Stimulated activated CD4-positive, alpha-beta T cell treated with anti-CD3 and anti-CD28 coated beads, Interleukin-15, amount 100 ng/mL, for 48 hours (primary cell): ENCODE measurements at regions not wholly inside any gene's neighbourhood (a gene's known extent, or its start where the extent isn't known, plus 50 kb on each side); places are given as distances from the start of the nearest gene placed in this dataset.
A peak's percentile ranks its signal among the peaks of the same experiment; 100 is the strongest.
"Not testable (repeated sequence)": the region's sequence is repeated elsewhere in the genome, so short reads cannot be mapped to it uniquely, and the experiment has no call there.

Source experiments
- DNase-seq, 2 donors: peaks; one replicate each; pipeline ENCODE4 v3.0.0-alpha.2; 2020; ENCODE audit warnings: low read depth in 2 of 2

DNA sequence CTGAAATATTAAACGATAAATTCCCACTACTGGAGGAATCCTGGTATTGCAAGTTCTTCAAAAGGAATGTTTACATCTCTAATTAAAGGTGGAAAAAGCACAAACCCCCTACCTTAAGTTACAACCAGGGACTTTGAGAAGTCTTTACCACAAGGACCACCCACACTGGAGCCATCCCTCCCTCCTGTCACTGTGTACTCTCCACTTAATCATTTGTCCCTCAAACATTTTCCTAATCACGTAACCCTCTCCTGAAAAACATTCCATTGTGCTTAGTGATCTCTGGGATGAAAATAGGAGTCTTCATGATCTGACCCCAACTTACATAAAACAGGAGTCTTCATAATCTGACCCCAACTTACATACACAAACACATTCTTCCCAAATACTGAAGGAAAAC, 85.7 kb downstream of the SUCLG1 start:
- no peak for DNase-seq

DNA sequence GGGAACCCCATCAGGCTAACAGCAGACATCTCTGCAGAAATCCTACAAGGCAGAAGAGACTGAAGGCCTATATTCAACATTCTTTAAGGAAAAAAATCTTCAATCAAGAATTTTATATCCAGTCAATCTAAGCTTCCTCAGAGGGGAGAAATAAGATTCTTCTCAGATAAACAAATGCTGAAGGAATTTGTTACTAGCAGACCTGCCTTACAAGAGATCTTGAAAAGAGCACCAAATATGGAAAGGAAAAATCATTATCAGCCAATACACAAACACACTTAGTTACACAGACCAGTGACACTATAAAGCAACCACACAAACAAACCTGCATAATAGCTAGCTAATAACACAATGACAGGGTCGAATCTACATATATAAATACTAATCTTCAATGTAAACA, 96.5 kb downstream of the SUCLG1 start:
- no peak for DNase-seq

DNA sequence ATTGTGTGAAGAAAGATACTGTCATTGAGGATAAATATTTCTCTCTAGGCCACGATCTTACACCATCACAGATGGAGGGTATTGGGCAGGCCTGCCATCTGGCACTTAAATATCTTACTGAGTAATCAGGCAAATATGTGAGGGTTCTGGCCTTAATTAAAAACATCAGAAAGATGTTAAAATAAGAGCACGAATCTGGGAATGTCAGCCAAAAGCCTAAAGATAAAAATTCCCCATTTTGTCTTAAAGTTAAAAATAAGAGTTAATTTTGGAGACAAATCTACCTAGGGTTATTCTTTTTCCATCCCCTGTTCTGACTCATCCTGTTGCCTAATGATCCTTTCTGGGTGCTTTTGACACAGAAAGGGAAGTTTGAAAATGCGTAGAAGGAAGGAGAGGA, 121.0 kb downstream of the SUCLG1 start:
- no peak for DNase-seq

- no peak for DNase-seq
These were observed 131.3 kb downstream of the SUCLG1 start for GRCh38 chr2:84327645-84328249.

DNA sequence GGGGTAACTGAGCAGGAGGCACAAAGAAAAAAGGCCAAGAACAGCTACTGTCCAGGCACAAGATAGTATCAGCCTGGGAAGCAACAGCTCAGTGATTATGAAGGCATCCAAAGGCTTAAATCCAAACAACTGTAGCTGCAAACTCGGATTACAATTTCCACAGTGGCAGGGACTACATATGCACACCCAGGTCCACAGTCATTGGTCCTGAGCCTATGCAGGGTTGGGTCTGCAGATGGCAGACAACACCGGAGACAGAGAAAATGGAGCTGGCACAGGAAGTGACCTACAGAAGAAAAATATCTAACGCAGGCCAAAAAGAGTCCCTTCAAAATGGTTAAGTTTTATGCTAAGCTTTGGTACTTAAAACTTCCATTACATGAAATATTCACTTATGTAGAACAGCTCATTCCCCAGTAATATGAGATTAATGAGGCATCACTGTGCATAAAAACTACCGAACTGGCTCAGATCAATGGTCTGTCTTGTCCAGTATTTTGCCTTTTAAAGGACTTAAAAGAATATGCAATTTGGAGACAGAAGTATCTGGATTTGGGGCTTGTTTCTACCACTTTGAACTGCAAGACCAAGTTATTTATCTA, 132.1 kb downstream of the SUCLG1 start:
- no peak for DNase-seq

GRCh38 chr2:84323890-84324289, 135.2 kb downstream of the SUCLG1 start:
- DNase-seq, result no peak

DNA sequence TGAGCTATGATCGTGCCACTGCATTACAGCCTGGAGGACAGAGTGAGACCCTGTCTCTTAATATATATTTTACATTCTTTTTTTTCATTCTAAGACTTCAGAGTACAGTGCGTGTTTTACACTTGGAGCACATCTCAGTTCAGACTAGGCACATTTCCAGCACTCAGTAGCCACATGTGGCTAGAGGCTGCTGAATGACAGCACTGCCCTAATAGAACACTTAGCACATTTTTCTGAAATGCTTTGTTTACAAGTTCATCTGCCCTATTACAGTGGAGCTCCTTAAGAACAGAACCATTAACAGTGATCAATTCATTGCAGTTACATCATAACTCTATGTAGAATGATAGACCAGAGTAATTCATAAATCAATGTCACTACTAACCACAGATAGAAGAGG, 138.1 kb downstream of the SUCLG1 start:
- no peak for DNase-seq

DNA sequence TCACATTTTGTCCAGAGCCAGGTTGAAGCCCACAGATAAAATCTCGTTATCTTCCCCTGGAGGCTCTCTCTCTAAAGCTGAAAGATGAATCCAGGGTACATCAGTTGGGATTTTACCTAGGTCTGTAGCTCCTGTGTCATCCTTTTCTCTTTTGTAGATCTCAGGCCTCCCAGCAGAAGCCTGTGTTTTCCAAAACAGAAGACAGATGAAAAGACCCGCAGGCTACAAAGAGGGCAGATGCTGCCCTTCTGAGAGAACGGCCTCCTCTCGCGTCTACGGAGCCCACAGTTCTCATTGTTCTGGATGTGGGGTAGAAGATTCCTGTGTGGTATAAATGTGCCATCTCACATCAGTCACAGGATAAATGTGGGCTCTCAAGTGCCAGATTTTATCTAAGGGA, 139.5 kb downstream of the SUCLG1 start:
- no peak for DNase-seq

DNA sequence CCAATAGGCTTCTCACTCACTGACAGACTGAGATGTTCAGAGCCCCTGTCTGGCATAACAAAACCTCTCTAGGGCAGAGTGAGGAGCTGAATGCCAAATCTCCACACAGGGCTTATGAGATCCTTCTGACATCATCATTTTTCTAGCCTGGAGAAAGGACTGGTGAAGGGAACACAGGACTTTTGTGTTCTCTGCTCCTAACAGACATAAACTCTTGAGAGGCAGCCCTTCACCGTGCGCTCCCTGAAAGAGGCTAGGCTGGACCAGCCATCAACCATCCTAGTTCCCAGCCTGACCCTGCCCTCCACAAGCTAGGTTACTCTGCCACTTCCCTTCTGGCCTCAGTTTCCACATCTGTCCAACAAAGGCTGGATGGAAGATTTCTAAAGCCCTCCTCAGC, 141.9 kb downstream of the SUCLG1 start:
- DNase-seq, result no peak

DNA sequence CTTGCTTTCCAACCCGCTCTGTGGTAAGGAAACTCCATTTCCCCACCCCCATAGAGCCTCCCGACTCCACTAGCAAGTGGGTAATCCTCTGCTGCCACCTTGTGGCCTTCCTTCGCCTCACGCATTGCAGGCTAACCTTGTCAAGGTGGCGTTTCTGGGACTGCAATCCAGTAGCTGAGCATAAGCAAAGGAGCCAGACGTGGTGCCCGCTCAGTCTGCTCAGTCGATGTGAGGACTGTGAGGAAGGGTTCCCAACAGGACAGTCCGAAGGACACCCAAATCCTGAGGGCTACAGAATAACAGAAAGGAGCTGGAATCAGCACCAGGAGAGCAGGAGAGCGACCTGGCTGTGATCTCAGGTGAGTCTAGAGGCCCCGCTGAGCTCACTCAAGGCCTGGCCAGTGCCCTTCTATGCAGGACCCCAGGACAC, 144.2 kb downstream of the SUCLG1 start:
- peak; percentile 61 to 75 for DNase-seq

DNA sequence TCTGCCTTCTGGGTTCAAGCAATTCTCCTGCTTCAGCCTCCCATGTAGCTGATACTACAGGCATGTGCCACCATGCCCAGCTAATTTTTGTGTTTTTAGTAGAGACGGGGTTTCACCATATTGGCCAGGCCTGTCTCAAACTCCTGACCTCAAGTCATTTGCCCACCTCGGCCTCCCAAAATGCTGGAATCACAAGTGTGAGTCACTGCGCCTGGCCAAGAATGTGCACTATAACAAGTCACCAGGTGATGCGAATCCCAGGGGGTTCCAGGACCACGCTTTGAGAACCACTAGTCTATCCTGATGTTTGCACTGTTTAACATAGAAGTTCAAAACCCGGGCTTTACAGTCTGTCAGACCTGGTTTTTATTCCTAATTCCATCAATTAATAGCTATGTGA, 144.8 kb downstream of the SUCLG1 start:
- no peak for DNase-seq

DNA sequence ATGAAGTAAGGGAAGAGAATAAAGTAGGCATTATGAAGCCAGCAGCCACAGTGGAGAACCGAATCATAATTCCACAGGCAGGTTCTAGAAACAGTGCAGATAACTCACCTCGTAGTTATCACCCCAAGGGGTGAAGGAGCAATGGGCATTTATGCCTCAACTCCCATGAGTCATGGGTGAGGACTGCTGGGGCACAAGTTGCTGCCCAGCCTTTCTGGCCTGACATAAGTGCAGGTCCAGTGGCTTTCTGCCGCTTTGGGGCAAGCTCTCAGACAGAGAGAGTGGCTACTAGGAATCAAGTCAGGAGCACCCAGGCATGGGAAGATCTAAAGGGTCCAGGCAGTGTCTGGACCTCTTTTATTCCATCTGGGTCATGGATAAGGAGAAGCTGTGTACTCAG, 149.8 kb downstream of the SUCLG1 start:
- DNase-seq, result no peak

GRCh38 chr2:84306361-84306760, 152.7 kb downstream of the SUCLG1 start:
- DNase-seq, result no peak

DNA sequence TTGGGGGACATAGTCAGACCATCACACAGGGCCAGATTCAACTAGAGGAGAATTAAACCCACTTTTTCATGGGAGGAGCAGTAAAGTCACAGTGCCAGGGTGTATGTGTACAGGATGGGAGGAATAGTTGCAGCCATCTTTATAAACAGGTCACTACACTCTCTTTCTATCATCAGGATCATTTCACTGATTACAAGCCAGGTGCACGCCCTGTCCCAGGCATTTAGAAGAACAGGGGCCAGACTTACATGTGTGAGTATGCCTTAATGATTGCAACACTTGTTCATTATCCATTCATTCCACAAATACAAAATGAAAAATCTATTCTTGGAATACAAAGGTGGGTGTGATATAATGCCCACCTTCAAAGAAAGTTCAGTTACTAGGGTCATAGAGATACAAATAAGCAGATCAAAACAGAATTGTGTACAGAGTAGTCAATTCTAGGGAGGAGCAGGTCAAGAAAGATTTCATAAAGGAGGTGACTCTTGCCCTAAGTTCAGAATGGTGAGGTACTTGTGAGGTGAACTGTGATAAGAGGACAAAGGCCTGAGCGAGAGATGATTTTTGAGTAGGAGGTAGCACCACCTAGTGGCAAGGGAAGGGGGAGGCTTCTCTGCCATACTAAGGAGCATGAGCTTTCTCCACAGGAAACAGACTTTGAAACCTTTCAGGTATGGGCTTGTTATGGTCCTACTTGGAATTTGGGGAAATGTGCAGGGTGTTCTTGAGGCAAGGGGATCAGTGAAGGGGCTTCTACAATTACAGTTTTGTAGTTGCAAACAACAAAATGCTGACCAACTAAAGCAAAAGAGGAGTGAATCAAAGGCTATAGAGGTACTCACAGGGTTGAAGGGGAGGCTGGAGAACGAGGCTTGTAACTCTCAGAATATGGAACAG, 156.3 kb downstream of the SUCLG1 start:
- DNase-seq, result peak in 1 of 2 donors; percentile 19

DNA sequence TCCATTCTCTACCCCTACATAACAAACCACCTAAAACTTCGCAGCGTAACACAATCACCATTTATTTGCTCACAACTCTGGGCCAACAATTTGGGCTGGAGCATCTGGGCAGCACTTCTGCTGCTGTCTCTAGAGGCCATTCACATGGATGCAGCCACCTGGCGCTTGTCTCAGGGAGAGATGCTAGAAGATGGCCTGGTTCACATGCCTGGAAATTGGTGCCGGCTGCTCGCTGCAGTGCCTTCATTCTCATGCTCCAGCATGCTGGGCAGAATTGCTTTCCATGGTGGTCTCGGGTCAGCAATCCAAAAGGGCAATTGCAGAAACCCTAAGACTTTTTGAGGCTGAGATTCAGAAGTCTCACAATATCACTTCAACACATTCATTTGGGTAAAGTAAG, 157.4 kb downstream of the SUCLG1 start:
- no peak for DNase-seq

DNA sequence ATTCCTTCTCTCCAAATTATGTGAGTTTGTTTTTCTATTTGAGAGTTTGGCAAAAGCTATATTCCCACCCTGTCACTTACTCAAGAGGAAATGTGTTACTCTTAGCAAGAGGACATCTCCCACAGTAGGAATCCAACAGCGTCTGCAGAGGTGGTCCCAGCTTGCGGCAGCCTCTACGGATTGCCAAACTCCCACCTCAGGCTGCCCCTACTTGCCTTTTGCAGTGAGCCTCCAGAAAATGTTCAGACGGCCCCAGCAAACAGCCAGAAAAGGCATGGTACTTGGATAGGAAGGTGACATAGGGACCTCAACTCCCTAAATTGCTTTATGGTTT, 158.4 kb downstream of the SUCLG1 start:
- DNase-seq, result no peak

DNA sequence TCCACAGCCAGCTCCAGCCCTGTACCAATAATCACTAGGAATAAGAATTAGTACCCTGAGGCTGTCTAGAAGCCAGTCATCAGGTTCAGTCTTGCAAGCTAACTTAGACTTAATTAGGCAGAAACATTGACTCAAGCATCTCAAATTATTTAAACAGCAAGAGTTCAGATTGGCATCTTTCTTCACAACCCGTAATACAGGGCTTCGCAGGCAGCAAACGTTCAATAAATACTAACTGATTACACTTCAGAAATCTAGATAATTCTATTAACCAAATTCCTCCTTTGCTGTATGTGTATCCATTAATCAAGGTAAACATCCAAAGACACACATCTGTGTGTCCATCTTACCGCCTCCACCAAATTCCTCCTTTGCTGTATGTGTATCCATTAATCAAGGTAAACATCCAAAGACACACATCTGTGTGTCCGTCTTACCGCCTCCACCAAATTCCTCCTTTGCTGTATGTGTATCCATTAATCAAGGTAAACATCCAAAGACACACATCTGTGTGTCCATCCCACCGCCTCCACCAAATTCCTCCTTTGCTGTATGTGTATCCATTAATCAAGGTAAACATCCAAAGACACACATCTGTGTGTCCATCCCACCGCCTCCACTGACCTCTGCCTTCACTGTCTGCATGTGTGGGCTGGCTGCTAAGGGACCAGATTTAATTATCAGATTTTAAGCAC, 158.9 kb downstream of the SUCLG1 start:
- not testable (repeated sequence) for DNase-seq

DNA sequence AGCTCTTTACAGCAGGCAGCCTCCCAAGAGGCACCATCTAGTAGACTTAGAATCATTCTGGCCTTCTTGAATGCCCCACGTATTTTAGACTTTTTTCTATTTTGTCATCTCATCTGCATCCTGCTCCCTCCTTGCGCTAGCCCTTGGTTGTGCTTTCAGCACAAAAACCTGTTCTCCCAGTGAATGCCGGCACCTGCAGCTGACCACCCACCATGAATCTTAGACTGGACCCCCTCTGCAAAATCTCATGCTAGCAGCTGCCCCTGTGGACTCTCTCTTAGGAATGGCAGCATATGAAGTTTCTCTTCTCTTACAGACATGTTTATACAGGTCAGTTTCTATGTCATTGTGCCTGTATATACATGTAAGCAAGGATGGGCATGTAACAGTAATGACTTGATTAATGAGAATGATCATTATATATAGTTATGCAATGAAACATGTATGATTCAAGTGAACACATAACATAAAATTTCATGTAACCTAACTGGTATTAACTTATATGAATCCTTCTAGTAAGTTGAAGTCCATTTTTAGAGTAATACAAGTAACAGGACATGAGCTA, 159.8 kb downstream of the SUCLG1 start:
- DNase-seq, result no peak

- no peak for DNase-seq
These were observed 161.9 kb downstream of the SUCLG1 start for GRCh38 chr2:84297155-84297554.

GRCh38 chr2:84293791-84294380, 165.2 kb downstream of the SUCLG1 start:
- no peak for DNase-seq

GRCh38 chr2:84292545-84292944, 166.5 kb downstream of the SUCLG1 start:
- DNase-seq, result no peak

DNA sequence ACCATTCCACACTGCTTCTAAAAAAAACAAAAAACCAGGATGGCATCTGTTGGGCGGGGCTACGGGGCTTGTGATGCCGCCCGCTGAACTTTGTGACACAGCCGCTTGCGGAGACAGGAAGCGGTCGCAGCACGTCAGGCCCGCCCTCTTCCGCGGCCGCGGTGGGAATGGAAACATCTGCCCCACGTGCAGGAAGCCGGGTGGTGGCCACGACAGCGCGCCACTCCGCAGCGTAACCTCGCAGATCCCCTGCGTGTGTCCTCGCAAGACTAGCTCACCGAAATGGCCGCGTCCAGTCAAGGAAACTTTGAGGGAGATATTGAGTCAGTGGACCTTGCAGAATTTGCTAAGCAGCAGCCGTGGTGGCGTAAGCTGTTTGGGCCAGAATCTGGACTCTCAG, 168.5 kb downstream of the SUCLG1 start:
- no peak for DNase-seq
